Activated T-cell treated with anti-CD3 and anti-CD28 coated beads for 1 hour (primary cell): ENCODE measurements at regions not wholly inside any gene's neighbourhood (a gene's known extent, or its start where the extent isn't known, plus 50 kb on each side); places are given as distances from the start of the nearest gene placed in this dataset.

ENCODE experiments used
- DNase-seq: peaks from one replicate; pipeline ENCODE4 v3.0.0-alpha.2; 2020; ENCODE audit warnings: low read depth

DNA sequence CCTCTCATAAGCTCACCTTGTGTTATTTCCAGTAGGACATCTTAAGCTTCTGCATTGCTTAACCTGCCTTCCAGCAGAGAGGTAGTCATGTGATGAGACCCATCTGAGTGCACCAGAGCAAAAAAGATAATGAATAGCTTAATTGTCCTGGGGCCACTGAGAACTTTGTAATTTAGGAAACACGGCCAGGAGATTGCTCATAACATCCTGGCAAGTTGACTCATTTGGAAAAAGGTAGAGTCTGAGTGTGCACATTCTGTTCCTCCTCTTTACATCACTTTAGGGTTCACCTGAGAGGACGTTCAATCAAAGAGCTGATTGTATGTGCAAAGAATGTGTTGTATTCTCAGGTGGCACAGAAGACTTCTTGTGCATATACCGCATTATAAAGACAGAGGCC lies 830.2 kb upstream of the SOX11 start:
- DNase-seq, result no peak

DNA sequence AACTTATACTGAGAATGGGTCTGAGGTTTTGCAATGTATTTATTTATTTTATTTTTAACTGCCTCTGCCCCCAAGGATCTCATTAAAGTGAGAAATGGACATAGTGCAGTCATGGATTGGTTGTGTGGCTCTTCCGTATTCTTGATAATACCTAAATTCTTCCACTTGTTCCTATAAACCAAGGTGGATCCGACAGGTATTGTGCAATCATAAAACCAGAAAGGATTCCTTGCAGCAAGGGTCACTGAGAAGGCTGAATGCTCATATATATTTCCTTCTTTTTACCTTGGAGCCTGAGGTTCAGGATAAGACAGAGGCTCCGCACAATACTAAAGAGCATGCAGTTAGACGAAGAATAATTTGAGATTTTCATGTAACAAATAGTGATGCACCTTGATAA lies 826.0 kb upstream of the SOX11 start:
- DNase-seq, result no peak

DNA sequence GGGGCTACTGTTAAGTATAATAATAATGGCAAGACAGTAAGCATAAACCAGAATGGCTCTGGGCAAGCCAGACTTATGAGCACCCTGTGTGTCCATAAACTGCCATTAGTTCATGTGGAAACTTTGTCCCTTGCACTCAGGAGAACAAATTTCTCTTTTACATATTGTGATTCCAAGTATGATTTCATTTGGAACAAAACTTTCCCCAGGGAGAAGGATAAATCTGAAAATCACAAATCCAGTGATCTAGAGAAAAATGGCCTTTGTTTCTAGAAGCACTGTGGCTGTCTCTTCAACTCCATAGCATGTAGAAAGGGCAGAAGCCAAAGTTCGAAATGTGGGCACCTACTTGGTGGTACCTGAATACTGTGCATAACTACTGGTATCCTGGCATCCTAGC lies 823.7 kb upstream of the SOX11 start:
- no peak for DNase-seq

DNA sequence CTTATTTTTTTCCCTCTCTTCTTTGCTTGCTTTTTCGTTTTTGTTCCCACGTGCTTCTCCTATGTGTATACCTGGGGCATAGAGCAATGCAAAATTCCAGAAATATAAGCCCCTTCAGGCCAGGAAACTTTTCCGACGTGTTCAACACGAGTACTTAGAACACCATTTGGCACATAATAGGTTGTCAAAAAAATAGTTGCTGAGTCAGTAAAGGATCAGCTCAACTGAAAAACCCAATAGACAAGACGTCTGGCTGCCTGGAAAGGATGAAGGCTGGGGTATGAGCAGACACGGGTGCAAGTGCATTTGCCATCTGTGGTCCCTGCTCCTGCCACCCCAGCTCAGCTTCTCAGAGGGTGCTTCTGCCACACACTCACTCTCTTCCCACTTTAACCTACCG lies 823.0 kb upstream of the SOX11 start:
- no peak for DNase-seq

DNA sequence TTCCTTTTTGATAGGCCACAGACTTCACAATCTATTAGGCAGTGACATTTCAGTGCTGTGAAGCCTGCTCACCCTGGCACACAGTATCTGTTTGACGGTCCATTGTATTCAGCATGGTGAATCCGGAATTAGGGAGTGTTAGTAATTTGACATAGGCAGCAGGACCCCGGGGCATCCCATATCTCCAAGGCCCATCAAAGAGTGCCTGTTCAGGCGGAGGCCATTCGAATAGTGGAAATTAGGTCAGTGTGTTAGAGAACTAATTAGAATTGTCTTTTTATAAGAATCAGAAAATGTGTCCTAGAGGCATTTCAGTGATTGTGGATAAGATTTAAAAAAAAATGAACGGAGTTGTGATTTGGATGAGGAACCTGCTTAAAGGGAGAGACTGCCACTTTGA lies 818.8 kb upstream of the SOX11 start:
- no peak for DNase-seq

DNA sequence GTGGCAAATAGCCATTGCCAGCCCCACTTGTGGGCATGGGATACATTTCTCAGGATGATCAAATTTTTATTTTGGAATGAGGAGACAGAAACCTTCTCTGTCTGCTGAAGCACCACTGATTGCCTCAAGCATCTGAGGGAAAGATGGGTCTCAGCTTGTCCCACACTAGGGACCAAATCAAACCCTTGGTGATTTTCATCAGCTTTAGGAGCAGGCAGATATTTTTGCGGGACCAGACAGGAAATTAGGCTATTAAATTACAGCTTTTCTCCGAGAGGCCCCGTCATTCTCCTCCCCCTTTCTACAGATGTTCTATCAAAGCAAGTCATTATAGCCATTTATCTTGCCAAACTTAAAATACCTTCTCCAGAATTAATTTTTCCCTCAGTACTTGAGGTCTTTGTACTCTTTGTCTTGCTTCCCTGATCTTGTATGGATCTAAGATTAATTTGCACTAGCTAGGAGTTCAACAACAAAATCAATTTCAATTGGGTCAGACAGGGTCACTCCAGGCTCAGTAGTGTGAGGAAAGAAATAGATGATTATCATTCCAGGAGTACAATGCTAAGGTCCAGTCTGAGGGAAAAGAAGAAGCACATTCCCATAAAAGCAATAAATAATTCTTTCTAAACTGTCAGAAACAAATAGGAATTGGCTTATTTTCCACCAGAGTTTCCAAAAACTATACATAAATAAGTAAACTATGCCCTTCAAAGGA lies 818.1 kb upstream of the SOX11 start:
- DNase-seq, result no peak

DNA sequence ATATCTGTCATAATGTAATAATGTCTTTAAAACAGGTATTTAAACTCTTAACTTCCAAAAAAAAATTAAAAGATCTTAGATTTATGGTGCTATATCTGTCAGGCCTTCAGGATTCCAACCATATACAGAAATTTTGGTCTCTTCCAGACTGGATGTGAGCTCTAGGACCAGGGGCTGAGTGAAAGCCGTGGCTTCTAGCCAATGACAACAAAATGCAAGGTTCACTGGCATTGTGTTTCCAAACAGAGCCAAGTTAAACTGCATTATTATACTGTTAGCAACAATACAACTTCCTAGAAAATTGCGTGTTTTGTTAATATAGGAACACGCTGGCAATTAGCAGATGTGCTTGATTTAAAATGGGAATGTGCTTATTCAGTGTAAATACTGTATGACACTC lies 809.8 kb upstream of the SOX11 start:
- DNase-seq, result no peak

DNA sequence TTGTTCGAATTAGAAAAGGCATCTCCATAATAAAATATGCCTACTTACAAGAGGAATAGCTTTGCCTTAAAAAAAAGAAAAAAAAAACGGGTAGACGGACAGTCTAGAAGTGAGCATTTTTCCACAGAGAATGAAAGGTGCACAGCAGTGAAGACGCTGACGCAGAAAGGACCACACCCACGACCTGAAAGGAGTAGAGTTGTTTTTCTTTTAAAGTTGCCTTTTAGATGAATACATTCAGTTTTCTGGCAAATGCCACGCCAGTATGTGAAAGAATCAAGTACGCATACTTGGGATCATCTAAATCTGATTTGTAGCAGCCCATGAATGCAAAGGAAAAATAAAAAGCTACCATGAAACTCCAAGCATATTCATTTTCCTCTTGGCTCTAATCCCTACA lies 809.2 kb upstream of the SOX11 start:
- no peak for DNase-seq

DNA sequence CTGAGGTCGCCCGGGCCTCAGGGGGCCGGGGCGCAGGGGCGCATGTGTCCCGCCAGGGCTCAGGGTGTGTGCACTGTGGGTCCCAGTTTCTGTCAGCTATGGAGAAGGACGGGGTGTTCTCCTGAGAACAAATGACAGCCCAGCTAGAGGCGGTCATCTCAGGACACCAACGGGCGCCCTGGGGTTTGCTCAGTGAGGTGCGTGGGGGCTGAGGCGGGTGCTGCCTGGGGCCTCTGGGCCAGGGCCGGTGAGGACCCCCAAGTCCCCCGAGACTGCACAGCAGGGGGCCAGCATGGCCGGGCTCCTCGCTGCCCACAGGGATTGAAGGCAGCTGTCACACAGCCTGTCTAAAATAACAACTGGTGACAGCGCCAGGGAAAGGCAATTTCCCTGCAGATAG lies 808.8 kb upstream of the SOX11 start:
- no peak for DNase-seq

DNA sequence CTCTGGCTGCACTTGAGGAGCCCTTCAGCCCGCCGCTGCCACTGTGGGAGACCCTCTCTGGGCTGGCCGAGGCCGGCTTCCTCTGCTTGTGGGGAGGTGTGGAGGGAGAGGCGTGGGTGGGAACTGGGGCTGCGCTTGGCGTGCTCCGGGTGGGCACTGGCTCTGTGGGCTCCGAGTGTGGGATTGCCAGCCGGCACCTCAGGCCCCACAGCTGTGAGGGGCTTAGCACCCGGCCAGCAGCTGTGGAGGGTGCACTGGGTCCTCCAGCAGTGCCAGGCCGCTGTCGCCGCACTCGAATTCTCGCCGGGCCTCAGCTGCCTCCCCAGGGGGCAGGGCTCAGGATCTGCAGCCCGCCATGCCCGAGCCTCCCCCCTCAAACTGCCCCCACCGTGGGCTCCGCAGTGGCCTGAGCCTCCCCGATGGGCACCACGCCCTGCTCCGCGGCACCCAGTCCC lies 808.0 kb upstream of the SOX11 start:
- no peak for DNase-seq

DNA sequence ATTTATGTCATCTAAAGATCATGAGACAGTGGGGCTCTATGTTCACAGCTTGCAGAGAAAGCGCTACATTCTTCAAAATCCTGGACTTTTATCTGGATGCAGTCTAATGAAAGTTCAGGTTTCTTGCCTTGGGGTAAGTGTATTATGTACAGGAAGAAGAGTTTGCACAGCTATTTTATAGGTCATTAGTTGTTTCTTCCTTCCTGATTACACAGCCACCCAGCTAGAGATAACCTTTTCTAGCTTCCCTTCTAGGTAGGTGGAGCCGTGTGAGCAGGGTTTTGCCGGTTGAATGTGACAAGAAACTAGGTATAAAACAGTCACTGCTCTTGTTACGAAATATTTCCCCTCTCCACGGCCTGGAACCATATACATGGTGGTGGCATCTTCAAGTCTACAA lies 800.8 kb upstream of the SOX11 start:
- no peak for DNase-seq

DNA sequence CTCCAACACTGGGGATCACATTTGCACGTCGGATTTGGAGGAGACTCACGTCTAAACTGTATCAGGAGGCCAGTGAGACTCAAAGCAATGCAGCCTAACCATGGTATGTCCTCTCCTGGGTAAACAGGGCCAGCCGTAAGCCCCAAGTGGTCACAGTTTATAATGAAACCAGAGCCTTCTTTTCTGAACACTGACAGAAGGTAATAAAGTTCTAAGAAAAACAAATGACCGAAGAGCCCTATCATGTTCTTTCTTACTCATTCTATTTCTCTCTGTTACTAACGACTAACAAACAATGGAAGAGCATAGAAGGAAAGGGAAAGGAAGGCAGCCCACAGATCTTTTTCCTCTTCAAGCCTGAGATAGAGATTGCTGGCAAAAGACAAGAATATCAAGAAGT lies 796.8 kb upstream of the SOX11 start:
- DNase-seq, result no peak

DNA sequence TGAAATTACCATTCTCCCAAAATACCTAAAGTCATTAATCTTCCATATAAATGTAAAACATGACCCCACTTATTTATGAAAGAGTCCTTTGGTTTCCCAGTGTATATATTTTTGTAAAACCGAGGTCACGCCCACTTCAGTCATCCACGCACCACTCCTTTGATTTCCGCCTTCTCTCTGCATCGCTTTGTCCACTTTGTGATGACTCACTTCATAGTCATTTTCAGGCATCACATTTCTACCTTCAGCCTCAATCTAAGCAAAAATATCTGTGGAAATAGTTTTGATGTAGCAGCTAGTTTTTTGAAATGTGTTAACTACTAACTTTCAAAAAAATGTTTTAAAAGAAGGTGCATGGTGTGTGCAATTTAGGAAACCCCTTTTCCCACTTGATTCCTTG lies 793.5 kb upstream of the SOX11 start:
- DNase-seq, result no peak

DNA sequence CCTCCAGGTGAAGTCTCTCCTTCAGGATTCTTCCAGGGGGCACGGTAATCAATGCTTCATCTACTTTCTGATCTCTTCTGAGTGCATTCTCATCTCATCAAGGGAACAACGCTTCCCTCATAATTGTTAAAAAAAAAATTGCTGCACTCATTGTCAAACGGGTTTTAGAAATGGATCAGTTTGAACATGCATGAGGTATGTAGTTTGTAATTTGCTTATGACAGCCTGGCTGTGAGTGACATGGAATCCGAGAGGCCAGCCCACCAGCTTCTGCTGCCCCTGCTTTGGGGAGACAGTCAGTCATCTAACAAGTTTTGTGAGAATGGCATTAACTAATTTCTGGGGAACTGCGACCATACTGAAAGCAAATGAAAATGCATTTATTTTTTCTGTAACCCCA lies 791.9 kb upstream of the SOX11 start:
- DNase-seq, result no peak

DNA sequence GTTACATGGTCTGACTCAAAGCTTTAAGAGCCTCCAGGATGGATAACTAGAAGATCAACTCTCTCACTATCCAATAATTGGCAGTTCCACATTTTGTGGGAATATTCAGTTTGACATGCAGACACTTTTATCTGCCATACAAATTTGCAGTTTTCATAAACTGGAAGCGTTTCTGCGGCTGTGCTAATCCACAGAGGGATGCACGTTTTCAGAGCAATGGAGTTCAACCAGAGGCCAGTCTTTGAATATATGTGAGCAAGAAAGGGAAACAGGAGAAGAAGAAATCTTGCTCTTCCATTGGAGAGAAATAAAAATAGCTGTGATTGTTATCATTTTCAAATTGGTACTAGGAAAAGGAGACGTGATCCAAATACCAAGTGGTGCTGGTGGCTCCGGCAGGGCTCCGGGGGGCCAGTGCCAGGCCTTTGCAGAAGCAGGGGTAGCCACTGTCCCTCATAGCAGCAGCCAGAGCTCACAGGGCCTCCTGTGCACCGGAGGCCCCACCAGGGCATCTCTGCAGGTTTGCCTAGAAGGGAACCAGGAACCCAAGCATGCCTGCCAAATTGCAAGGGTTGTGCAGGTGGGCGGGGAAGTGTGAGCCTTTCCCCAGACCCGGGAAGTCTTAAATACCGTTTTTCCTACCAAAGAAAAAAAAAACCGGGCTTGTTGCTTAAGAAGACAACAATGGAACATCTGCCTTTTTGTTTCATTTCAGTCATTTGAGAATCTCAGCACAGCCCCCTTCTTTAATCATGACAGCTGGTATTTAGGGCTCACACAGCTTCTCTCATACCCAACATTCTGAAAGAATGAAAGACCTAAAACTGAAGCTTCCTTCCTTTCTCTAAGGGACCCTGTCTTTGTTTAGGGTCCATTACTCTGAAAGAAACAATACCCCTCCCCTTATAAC lies 791.1 kb upstream of the SOX11 start:
- DNase-seq, result no peak

DNA sequence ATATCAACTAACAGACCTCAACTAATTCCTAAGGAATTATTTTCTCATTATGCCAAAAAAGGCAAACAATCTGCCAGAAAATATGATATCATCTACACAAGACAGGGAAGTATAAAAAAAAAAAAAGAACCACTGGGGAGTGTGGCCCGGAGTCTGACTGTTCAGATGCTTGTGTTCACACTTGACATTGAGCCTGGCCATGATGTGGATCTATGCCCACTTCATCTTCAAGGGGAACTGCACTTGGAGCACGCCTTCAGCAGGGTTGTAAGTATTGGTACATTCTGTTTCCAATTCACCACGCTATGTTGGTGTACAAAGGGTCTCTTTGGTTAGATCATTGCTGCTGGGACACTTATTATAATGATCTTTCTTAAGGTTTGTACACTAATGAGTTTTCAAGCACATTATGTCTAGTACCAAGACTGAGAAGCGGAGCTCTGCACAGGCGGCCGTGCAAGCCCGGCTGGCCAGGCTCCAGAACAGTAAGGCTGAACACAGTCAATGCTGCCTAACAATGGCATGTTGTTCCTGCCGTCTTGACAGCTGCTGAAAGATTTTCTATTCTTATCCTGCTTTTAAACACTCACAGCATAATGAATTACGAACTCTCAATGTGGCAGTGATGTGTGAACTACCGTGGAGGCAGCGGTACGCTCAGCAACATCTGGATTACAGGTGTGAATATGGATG lies 788.4 kb upstream of the SOX11 start:
- no peak for DNase-seq

DNA sequence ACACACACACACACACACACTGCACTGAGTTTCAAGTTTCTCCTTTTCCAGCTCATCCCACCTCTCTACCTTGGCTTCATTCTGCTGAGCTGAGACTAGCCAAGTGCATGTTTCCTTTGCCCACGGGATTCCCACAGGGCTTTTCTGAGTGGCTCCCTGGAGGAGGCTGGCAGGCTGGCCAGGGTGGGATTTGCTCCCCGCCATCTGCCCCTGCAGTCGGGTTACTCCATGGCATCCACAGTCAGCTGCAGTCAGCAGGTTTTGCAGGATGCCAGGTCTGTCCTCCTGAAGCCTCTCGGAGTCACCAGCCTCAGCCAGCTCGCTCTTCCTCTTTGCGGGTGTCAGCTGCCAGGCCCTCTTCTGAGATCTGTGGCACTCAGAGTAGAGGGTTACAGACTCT lies 783.7 kb upstream of the SOX11 start:
- DNase-seq, result no peak

DNA sequence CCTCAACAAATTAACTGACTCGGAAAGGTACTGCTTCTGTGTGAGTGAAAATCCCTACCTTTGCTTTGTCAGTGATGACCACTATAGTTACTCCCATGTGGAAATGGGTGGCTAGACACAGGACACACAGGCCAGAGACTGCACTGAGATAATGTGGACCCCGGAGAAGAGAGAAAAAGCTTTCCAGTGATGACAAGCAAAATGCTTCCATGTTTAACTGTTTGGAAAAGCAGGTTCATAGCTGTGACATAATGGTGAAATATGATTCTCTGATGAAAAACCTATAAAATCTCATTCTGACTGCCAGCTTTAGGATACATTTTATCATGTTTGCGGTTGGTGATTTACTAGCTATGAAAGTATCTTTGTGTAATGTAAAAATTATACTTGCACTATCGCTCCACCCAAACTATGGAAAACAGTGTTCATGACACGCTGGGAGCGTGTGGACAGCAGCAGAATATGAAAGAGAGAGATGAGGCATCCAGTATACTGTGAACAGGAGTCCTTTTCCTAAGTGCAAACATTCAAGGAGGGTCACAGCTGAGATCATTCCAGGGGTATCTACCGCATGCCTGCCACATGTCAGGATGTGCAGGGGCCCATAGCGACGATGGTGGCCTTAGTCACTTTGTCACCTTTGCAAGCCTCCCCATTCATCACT lies 782.7 kb upstream of the SOX11 start:
- DNase-seq, result no peak

DNA sequence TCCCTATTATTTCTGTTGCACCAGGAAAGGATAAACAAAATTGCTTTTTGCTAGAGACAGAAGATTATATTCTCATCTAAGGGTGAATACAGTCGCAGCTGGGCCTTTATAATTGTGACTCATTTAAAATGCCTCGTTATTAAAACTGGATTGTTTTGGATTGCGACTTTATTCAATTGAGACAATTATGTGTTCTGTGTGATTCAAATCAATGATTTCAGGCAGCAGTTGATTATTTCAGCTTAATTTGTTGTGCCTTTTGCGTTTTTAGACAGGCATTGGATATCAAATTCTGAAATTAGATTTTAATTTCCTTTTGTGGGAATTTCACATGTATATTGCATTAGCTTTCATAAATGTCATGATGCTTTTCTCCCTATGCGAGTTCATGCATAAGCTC lies 778.1 kb upstream of the SOX11 start:
- DNase-seq, result no peak

DNA sequence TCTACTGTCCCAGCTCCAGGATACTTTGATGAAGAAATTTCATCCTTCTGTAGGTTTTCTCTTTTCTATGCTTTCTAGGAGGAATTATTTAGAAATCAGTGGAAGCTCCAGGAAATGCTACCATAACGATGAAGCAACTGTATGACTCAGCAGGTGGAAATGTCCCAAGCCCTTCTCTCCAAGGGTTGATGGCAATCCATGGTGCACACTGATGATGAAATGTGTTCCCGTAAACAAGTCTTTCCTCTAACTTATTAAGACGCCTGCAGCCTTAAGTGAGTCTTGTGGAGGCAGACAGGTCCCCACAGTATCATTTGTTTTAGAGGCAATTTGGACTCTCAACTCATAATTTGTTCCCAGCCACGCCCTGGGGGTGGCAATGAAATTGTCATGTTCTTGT lies 777.6 kb upstream of the SOX11 start:
- DNase-seq, result no peak

DNA sequence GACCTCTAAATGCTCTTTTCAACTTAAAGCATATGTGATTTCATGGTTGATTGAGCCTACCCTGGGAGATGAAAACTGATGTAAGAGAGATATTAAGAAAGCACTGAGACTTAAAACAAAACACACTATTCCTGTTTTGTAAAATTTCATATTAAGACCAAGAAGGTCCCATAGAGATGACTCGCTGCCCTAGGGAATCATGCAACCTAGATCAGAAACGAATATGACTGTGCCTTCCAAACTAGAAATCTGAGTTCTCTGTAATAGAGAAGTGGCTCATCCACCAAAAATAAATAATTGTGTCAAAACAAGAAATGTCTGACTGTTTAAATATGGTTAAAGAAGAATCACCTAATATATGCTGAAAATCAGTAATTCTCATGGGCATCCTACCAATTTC lies 776.8 kb upstream of the SOX11 start:
- no peak for DNase-seq

DNA sequence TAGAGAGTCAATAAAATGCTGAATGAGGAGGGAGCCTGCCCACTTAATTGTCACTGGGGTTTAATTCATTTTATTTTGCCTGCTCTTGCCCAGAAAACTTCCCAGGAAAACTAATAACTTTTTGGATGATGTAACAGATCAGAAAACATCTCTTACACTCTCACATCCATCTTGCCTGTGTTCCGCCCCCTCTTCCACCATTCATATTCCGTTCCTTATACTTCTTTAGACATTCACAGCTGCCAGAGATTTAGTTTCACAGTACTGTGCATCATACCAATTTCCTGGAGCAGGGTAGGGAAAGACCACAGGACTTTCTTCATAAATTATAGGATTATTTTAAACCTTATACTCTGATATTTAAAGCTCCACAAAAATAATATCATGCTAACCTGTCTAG lies 776.1 kb upstream of the SOX11 start:
- no peak for DNase-seq
